ENCODE measurements at regions not wholly inside any gene's neighbourhood (a gene's known extent, or its start where the extent isn't known, plus 50 kb on each side); places are given as distances from the start of the nearest gene placed in this dataset.
A peak's percentile ranks its signal among the peaks of the same experiment; 100 is the strongest.

DNA sequence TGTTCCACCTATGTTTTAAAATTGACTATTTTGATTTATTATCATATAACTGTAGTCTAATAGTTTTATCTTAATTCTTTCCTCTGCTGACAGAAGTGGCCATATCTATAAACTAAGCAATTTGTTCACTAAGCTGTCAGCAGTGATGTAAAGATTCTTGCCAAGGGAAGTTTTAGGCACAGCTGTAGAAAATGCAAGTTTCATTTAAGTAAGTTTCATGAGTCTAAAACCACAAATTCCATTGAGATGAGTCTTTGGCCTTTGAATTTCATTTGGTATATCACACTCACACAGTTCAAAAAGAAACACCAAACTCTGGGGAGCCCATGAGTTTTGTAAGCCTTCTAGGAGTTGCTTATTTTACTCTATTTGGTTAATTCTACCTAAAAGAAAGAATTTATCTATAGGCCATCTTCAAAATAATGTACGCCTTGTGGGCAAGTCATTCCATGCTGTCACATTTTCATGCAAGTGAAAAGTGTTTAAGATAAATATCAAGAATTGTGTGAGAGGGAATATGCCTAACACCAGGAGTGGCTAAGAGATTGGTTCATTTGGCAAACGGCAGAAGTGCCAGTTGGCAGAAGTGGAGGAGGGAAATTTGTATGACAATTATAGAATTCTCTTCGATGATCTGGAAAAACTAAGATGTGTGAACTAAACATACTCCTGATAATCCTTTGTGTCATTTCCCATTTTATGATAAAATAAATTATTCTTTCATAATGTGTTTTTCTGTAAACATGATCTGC is 292.9 kb downstream of the ZIC4 start:
- TF ChIP-seq EZH2 (IDR thresholded peaks at IDR 0.05; ENCODE audit: borderline replicate concordance, low read depth, low read length, severe bottlenecking): no peak
- TF ChIP-seq, protein P1, sequence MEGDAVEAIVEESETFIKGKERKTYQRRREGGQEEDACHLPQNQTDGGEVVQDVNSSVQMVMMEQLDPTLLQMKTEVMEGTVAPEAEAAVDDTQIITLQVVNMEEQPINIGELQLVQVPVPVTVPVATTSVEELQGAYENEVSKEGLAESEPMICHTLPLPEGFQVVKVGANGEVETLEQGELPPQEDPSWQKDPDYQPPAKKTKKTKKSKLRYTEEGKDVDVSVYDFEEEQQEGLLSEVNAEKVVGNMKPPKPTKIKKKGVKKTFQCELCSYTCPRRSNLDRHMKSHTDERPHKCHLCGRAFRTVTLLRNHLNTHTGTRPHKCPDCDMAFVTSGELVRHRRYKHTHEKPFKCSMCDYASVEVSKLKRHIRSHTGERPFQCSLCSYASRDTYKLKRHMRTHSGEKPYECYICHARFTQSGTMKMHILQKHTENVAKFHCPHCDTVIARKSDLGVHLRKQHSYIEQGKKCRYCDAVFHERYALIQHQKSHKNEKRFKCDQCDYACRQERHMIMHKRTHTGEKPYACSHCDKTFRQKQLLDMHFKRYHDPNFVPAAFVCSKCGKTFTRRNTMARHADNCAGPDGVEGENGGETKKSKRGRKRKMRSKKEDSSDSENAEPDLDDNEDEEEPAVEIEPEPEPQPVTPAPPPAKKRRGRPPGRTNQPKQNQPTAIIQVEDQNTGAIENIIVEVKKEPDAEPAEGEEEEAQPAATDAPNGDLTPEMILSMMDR (IDR thresholded peaks at IDR 0.05; ENCODE audit: borderline replicate concordance, extremely low read depth, low read length, poor library complexity, severe bottlenecking): no peak
- H3K4me1 ChIP-seq (ENCODE audit: insufficient read depth, low read length): no peaks in the 10 kb centered on the region
- no peak overlapping the region for H3K27ac ChIP-seq (ENCODE audit: low read length)
- no peaks in the 10 kb centered on the region for H3K36me3 ChIP-seq (ENCODE audit: insufficient read depth, low read length)
- ATAC-seq (ENCODE audit: insufficient read depth, low read depth) (0 out of 3 replicates have a peak, but pooled peaks have one; percentile 48), DNase-seq (no peak)
- no peak overlapping the region for H2AFZ ChIP-seq (ENCODE audit: low read depth, low read length)
- no peak overlapping the region for H3K4me3 ChIP-seq (ENCODE audit: low read depth in 1 of 2, low read length in 2 of 2)
- no peaks in the 10 kb centered on the region for H3K27me3 ChIP-seq (ENCODE audit: insufficient read depth, low read length, poor library complexity)
- H3K9ac ChIP-seq (ENCODE audit: low read depth, low read length): no peak overlapping the region
- no peaks in the 10 kb centered on the region for H3K9me3 ChIP-seq (ENCODE audit: insufficient read depth, low read length, severe bottlenecking)
- H4K20me1 ChIP-seq (ENCODE audit: insufficient read depth, low read length): no peaks in the 10 kb centered on the region
- H3K79me2 ChIP-seq (ENCODE audit: insufficient read depth, low read length): no peaks in the 10 kb centered on the region
- no peak overlapping the region for H3K4me2 ChIP-seq (ENCODE audit: insufficient read depth, low read length)

DNA sequence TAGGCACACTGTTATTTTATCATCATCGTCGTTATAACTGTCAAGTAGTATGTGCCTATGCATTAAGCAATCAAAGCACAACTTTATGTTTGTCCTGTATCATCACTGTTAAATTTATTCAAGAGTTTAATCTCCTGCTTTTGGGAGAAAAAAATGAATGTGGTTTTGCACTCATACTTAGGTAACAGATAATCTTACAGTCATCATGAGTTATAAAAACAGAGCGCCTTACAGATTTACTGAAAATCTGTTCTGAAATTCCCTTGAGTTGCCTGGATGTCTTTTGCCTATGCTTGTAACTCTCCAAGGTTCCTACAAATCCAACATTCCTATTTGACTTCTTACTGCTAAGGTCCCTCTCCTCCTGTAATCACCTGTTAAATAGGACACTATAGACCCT is 307.3 kb downstream of the ZIC4 start:
- no peak overlapping the region for H3K9ac ChIP-seq (ENCODE audit: low read depth, low read length)

DNA sequence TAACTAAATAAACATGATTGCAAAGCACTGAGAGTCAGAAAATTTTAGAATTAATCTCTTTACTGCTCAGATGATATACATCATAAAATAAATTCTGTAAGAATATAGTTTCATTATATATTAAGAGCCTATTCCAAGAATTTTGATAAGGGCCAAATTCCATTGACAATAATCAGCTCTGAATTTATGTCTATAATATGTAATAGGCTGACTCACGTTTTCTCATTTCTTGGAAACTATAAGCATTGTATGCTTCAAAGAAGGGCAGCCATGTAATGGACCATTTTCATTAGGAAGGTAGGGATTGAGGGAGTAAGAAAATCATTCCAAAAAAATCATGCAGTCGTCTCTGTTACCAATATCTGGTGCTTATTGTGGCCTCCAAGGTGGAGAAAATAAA is 315.9 kb downstream of the ZIC4 start:
- H2AFZ ChIP-seq (ENCODE audit: low read depth, low read length): no peak overlapping the region
- H3K4me2 ChIP-seq (ENCODE audit: insufficient read depth, low read length): no peak overlapping the region
- ATAC-seq (ENCODE audit: insufficient read depth, low read depth): no peak
- no peak overlapping the region for H3K9ac ChIP-seq (ENCODE audit: low read depth, low read length)
- no peak for TF ChIP-seq EZH2 (IDR thresholded peaks at IDR 0.05; ENCODE audit: borderline replicate concordance, low read depth, low read length, severe bottlenecking)
- TF ChIP-seq, protein P1 (IDR thresholded peaks at IDR 0.05; ENCODE audit: borderline replicate concordance, extremely low read depth, low read length, poor library complexity, severe bottlenecking): no peak
- no peaks in the 10 kb centered on the region for H3K27me3 ChIP-seq (ENCODE audit: insufficient read depth, low read length, poor library complexity)
- no peaks in the 10 kb centered on the region for H3K79me2 ChIP-seq (ENCODE audit: insufficient read depth, low read length)
- H3K4me3 ChIP-seq (ENCODE audit: low read depth in 1 of 2, low read length in 2 of 2): no peak overlapping the region
- peaks cover 17% of the 10 kb centered on the region for H3K4me1 ChIP-seq (ENCODE audit: insufficient read depth, low read length)
- no peaks in the 10 kb centered on the region for H3K36me3 ChIP-seq (ENCODE audit: insufficient read depth, low read length)
- H3K9me3 ChIP-seq (ENCODE audit: insufficient read depth, low read length, severe bottlenecking): no peaks in the 10 kb centered on the region
- H4K20me1 ChIP-seq (ENCODE audit: insufficient read depth, low read length): no peaks in the 10 kb centered on the region
- DNase-seq: no peak
- H3K27ac ChIP-seq (ENCODE audit: low read length): no peak overlapping the region

More for the DNA sequence above, 307.3 kb downstream of the ZIC4 start:
- H3K27ac ChIP-seq (ENCODE audit: low read length): no peak overlapping the region
- H3K4me2 ChIP-seq (ENCODE audit: insufficient read depth, low read length): no peak overlapping the region
- no peaks in the 10 kb centered on the region for H4K20me1 ChIP-seq (ENCODE audit: insufficient read depth, low read length)
- DNase-seq (no peak), ATAC-seq (ENCODE audit: insufficient read depth, low read depth) (no peak)
- TF ChIP-seq, protein P1 (IDR thresholded peaks at IDR 0.05; ENCODE audit: borderline replicate concordance, extremely low read depth, low read length, poor library complexity, severe bottlenecking): no peak
- TF ChIP-seq EZH2 (IDR thresholded peaks at IDR 0.05; ENCODE audit: borderline replicate concordance, low read depth, low read length, severe bottlenecking): no peak
- H3K9me3 ChIP-seq (ENCODE audit: insufficient read depth, low read length, severe bottlenecking): no peaks in the 10 kb centered on the region
- H3K36me3 ChIP-seq (ENCODE audit: insufficient read depth, low read length): no peaks in the 10 kb centered on the region
- H3K79me2 ChIP-seq (ENCODE audit: insufficient read depth, low read length): no peaks in the 10 kb centered on the region
- H3K4me3 ChIP-seq (ENCODE audit: low read depth in 1 of 2, low read length in 2 of 2): no peak overlapping the region
- no peaks in the 10 kb centered on the region for H3K4me1 ChIP-seq (ENCODE audit: insufficient read depth, low read length)
- H3K27me3 ChIP-seq (ENCODE audit: insufficient read depth, low read length, poor library complexity): no peaks in the 10 kb centered on the region
- no peak overlapping the region for H2AFZ ChIP-seq (ENCODE audit: low read depth, low read length)
